OCI-LY7 (cell line): ENCODE measurements at regions not wholly inside any gene's neighbourhood (a gene's known extent, or its start where the extent isn't known, plus 50 kb on each side); places are given as distances from the start of the nearest gene placed in this dataset.

Experiments used
- CTCF ChIP-seq: fragments of 200-600 bp; sonication (generic); conservative IDR thresholded peaks from 2 replicates; pipeline ENCODE4 v1.5.1; 2014; ENCODE audit warnings: mild to moderate bottlenecking, antibody characterized with exemption, low read length, moderate library complexity, mixed read lengths
- EZH2phosphoT487 ChIP-seq: fragments of 200-600 bp; sonication (generic); IDR thresholded peaks from 2 replicates; pipeline ENCODE4 v1.6.1; 2018; ENCODE audit warnings: low read depth, borderline replicate concordance, mild to moderate bottlenecking, mixed run types, antibody characterized with exemption, low read length, moderate library complexity, mixed read lengths

- TF ChIP-seq CTCF = no peak
- TF ChIP-seq EZH2phosphoT487 = no peak
These were observed 358.7 kb upstream of the NR3C2 start for GRCh38 chr4:148800940-148801339.
